Activated CD8-positive, alpha-beta T cell treated with anti-CD3 and anti-CD28 coated beads for 36 hours (primary cell): ENCODE measurements at regions not wholly inside any gene's neighbourhood (a gene's known extent, or its start where the extent isn't known, plus 50 kb on each side); places are given as distances from the start of the nearest gene placed in this dataset.

Experiments
- ATAC-seq: fragments of 200-7000 bp; cut with Tn5 transposase; one replicate; pipeline ENCODE4 v1.10.0; 2021; ENCODE audit warnings: mild to moderate bottlenecking, moderate library complexity
- CTCF ChIA-PET: fragments of 350-600 bp; sonication (Branson Sonifier 250); formaldehyde crosslinking; loops from one replicate; lab custom pipeline; 2021; ENCODE audit warnings: antibody characterized with exemption; lab: Charles Lee
- POLR2A ChIA-PET: fragments of 350-600 bp; sonication (Branson Sonifier 250); formaldehyde crosslinking; loops from one replicate; lab custom pipeline; 2021; ENCODE audit warnings: antibody characterized with exemption; lab: Charles Lee
- DNase-seq: peaks from one replicate; pipeline ENCODE4 v3.0.0-alpha.2; 2020
- H3K27ac Mint-ChIP-seq: one replicate; pipeline ENCODE4 v1.8.0; 2021; ENCODE audit warnings: mild to moderate bottlenecking, mixed read lengths
- H3K27me3 Mint-ChIP-seq: one replicate; pipeline ENCODE4 v1.8.0; 2021; ENCODE audit warnings: mixed read lengths
- H3K36me3 Mint-ChIP-seq: one replicate; pipeline ENCODE4 v1.8.0; 2021; ENCODE audit warnings: low read depth, mixed read lengths
- H3K4me1 Mint-ChIP-seq: one replicate; pipeline ENCODE4 v1.8.0; 2021; ENCODE audit warnings: low read depth, mixed read lengths
- H3K4me3 Mint-ChIP-seq: one replicate; pipeline ENCODE4 v1.8.0; 2021; ENCODE audit warnings: mild to moderate bottlenecking, moderate library complexity, mixed read lengths
- H3K9me3 Mint-ChIP-seq: one replicate; pipeline ENCODE4 v1.8.0; 2021; ENCODE audit warnings: mixed read lengths
- intact Hi-C: fragments of 100-400 bp; cut with micrococcal nuclease; formaldehyde crosslinking; loops from one replicate; pipeline ENCODE4 v1.10.0; 2022
- TF ChIP-seq, protein P1 (sequence below): fragments of 200-600 bp; IDR thresholded peaks from one replicate; pipeline ENCODE4 v1.8.0; 2022; ENCODE audit warnings: antibody characterized with exemption, mild to moderate bottlenecking

DNA sequence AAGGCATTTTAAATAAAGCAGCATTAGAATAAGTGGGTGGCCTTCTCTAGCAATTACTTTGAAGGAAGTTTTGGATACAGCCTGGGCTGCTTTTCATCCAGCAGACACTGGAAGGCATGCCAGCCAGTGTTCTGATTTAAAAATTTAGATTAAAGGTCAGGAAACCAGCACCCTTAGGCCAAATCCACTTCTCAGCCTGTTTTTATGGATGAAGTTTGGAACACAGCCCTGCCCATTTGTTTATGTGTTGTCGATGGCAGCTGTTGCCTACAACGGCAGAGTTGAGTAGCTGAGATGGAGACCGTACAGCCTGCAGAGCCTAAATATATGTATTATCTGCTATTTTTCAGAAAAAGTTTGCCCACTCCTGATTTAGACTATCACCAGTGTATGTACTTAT lies 313.6 kb upstream of the ACVR2A start:
- TF ChIP-seq, protein P1, sequence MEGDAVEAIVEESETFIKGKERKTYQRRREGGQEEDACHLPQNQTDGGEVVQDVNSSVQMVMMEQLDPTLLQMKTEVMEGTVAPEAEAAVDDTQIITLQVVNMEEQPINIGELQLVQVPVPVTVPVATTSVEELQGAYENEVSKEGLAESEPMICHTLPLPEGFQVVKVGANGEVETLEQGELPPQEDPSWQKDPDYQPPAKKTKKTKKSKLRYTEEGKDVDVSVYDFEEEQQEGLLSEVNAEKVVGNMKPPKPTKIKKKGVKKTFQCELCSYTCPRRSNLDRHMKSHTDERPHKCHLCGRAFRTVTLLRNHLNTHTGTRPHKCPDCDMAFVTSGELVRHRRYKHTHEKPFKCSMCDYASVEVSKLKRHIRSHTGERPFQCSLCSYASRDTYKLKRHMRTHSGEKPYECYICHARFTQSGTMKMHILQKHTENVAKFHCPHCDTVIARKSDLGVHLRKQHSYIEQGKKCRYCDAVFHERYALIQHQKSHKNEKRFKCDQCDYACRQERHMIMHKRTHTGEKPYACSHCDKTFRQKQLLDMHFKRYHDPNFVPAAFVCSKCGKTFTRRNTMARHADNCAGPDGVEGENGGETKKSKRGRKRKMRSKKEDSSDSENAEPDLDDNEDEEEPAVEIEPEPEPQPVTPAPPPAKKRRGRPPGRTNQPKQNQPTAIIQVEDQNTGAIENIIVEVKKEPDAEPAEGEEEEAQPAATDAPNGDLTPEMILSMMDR = no peak
- no peak overlapping the region for H3K4me3 Mint-ChIP-seq
- CTCF ChIA-PET = no interaction called here
- ATAC-seq (no peak), DNase-seq (no peak)
- no peaks in the 10 kb centered on the region for H3K4me1 Mint-ChIP-seq
- H3K9me3 Mint-ChIP-seq = no peaks in the 10 kb centered on the region
- H3K27ac Mint-ChIP-seq = no peak overlapping the region
- POLR2A ChIA-PET = no interaction called here
- no peaks in the 10 kb centered on the region for H3K36me3 Mint-ChIP-seq
- H3K27me3 Mint-ChIP-seq = no peaks in the 10 kb centered on the region
- intact Hi-C loops = no loop called here

DNA sequence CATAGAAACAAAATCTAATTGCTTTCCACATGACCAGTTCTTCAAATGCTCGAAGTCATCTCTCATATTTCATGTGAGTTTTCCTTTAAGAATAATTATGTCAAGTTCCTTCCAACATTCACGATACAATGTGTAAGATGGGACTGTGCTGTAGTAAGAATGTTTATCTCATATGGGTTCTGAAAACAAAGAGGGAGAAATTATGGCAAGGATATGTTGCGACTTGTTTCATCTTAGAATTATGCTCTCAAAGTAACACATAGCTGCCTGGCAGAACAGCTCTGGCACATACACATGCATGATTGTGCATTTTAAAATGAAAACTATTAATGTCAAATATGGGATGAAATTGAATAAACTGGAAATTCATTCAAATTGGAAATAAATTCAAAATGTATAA lies 314.8 kb upstream of the ACVR2A start:
- TF ChIP-seq, protein P1 = no peak
- Mint-ChIP-seq H3K9me3 (no peaks in the 10 kb centered on the region), H3K4me1 (peaks cover 5% of the 10 kb centered on the region), H3K36me3 (no peaks in the 10 kb centered on the region), H3K27ac (no peak overlapping the region), H3K4me3 (no peak overlapping the region), H3K27me3 (no peaks in the 10 kb centered on the region)
- CTCF ChIA-PET = no interaction called here
- intact Hi-C loops = no loop called here
- POLR2A ChIA-PET = no interaction called here
- DNase-seq (no peak), ATAC-seq (no peak)

DNA sequence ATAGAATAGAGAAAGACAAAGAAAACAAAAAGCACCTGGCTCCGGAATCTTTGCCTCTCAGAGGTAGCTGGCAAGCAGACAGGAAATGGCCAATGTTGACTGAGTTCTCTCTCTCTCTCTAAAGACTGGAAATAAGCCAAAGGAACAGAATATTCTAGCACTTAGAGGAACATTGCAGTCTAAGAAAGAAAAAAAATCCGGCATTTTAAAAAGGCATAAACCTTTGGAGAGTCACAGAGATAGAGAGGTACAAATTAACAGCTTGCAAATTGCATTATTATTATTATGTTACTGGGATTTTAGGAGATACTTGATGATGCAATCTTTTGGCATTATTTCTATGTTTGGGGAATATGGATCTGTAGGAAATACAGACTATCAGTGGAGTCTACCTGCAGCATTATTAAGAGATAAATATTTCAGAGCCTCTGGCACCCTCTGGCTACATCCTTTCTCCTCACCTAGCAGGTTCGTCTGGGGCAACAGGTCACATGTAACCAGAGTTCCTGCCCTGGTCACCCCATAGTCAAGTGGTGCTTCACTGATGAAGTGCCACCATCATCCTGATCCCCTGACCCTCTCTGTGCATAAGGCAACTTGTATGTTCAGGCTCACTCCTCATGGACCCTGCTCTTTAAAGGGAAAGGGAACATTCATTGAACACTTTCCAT lies 318.9 kb upstream of the ACVR2A start:
- DNase-seq = no peak
- no peak overlapping the region for H3K27ac Mint-ChIP-seq
- H3K4me1 Mint-ChIP-seq = peaks cover 5% of the 10 kb centered on the region
- no peaks in the 10 kb centered on the region for H3K36me3 Mint-ChIP-seq
- no peak for ATAC-seq
- TF ChIP-seq, protein P1 = no peak
- H3K27me3 Mint-ChIP-seq = peaks cover 3% of the 10 kb centered on the region
- ChIA-PET CTCF (interaction anchor here (0.8 kb wide), 1 partner anchor 8 kb away, joined by 4 read pairs; no protein-coding TSS in a partner anchor), POLR2A (no interaction called here)
- H3K9me3 Mint-ChIP-seq = peaks cover 2% of the 10 kb centered on the region
- no peak overlapping the region for H3K4me3 Mint-ChIP-seq
- intact Hi-C loops = no loop called here

DNA sequence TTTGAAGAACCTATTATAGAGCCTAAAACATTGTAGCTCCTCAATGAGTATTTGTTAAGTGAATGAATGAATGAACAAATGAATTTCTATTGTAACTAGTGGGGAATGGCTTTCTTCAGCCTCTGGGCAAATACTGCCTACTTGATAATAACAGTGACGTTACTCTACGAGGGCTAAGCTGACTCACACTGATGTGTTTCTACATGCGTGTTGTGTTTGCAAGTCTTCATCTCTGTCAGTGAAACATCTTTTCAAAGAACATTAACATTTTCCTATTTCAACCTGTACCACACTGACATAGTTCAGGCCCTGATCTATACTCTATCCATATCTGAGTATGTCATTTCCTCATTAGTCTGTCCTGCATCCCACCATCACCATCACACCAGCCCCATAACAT lies 319.9 kb upstream of the ACVR2A start:
- POLR2A ChIA-PET = no interaction called here
- TF ChIP-seq, protein P1 = no peak
- Mint-ChIP-seq H3K27ac (no peak overlapping the region), H3K36me3 (no peaks in the 10 kb centered on the region), H3K4me3 (no peak overlapping the region), H3K9me3 (peaks cover 2% of the 10 kb centered on the region), H3K4me1 (peaks cover 5% of the 10 kb centered on the region), H3K27me3 (peaks cover 3% of the 10 kb centered on the region)
- CTCF ChIA-PET = no interaction called here
- ATAC-seq (no peak), DNase-seq (no peak)
- intact Hi-C loops = no loop called here

DNA sequence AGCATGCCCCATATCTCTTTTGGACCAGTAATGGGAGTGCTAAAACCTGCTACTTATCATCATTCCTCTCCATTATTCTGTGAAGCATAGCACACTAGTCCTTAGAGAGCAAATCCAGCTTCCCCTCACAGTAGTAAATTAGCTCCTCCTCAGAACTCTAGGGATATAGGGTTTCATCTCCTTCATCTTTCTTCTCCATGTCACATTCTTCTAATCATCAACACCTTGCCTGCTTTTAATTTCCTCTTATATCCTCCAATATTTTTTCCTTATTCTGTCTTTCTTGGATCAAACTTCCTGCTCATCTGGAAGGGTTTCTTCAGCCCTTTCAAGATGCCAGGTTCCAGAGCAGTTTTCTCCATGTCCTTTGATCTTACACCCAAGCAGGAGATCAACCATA lies 321.4 kb upstream of the ACVR2A start:
- Mint-ChIP-seq H3K4me3 (no peak overlapping the region), H3K9me3 (peaks cover 2% of the 10 kb centered on the region), H3K27me3 (peaks cover 3% of the 10 kb centered on the region), H3K36me3 (no peaks in the 10 kb centered on the region), H3K4me1 (peaks cover 5% of the 10 kb centered on the region), H3K27ac (no peak overlapping the region)
- CTCF ChIA-PET = no interaction called here
- POLR2A ChIA-PET = no interaction called here
- DNase-seq (no peak), ATAC-seq (no peak)
- intact Hi-C loops = no loop called here
- TF ChIP-seq, protein P1 = no peak
